Mammary epithelial cell (primary cell): ENCODE measurements at regions not wholly inside any gene's neighbourhood (a gene's known extent, or its start where the extent isn't known, plus 50 kb on each side); places are given as distances from the start of the nearest gene placed in this dataset.

Experiments
- EZH2 ChIP-seq: IDR thresholded peaks from 2 replicates; pipeline ENCODE4 v1.6.1; 2012; ENCODE audit warnings: low read length, inconsistent platforms, borderline replicate concordance
- TF ChIP-seq, protein P1 (sequence below), 2 donors: IDR thresholded peaks in 1 of 2; conservative IDR thresholded peaks in 1 of 2; 2 replicates each; pipeline ENCODE4 v1.5.1; 2011 to 2012; ENCODE audit warnings: inconsistent platforms in 2 of 2, low read length in 2 of 2, mild to moderate bottlenecking in 2 of 2, control low read depth in 1 of 2, low read depth in 1 of 2; ENCODE audit not compliant: insufficient read depth in 1 of 2; ENCODE audit errors: extremely low read depth in 1 of 2

DNA sequence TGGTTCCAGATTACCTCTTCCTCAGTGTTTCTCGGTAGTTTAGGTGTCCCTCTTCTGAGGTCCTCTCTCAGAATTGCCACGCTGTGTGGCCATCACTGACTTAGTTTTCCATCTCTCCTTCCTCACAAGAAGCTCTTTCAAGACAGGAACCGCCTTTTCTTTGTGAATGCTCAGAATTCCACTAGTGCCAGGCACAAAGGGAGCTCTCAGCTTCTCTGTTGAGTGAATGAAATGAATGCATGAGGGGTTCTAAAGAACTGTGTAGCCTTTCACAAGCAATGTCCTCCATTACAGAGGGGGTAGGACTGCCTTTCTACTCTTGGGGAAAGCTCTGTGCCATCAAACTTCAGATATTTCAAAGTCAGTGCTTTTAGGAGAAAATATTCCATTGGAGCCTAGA is 546.8 kb downstream of the RWDD3 start:
- TF ChIP-seq, protein P1, sequence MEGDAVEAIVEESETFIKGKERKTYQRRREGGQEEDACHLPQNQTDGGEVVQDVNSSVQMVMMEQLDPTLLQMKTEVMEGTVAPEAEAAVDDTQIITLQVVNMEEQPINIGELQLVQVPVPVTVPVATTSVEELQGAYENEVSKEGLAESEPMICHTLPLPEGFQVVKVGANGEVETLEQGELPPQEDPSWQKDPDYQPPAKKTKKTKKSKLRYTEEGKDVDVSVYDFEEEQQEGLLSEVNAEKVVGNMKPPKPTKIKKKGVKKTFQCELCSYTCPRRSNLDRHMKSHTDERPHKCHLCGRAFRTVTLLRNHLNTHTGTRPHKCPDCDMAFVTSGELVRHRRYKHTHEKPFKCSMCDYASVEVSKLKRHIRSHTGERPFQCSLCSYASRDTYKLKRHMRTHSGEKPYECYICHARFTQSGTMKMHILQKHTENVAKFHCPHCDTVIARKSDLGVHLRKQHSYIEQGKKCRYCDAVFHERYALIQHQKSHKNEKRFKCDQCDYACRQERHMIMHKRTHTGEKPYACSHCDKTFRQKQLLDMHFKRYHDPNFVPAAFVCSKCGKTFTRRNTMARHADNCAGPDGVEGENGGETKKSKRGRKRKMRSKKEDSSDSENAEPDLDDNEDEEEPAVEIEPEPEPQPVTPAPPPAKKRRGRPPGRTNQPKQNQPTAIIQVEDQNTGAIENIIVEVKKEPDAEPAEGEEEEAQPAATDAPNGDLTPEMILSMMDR (conservative IDR thresholded peaks at IDR 0.05 in 1 of 2, IDR thresholded peaks at IDR 0.05 in 1 of 2; ENCODE audit: extremely low read depth in 1 of 2, insufficient read depth in 1 of 2, low read depth in 1 of 2, low read length in 2 of 2) = no peak
- no peak for TF ChIP-seq EZH2
